ENCODE measurements at regions not wholly inside any gene's neighbourhood (a gene's known extent, or its start where the extent isn't known, plus 50 kb on each side); places are given as distances from the start of the nearest gene placed in this dataset.

- Histone ChIP-seq H3K79me2 (ENCODE audit: insufficient read depth, low read length) (no peaks in the 10 kb centered on the region), H3K4me2 (ENCODE audit: low read length) (no peak overlapping the region), H3K36me3 (ENCODE audit: insufficient read depth, low read length) (no peaks in the 10 kb centered on the region), H3K4me3 (ENCODE audit: low read depth, low read length, poor library complexity, severe bottlenecking) (no peak overlapping the region), H3K9me3 (ENCODE audit: low read length) (no peaks in the 10 kb centered on the region), H3K27me3 (ENCODE audit: insufficient read depth, low read length) (no peaks in the 10 kb centered on the region), H3K27ac (ENCODE audit: low read depth, low read length, poor library complexity, severe bottlenecking) (no peak overlapping the region), H3K9me2 (ENCODE audit: low read depth, low read length) (no peaks in the 10 kb centered on the region), H4K20me1 (ENCODE audit: insufficient read depth, low read length) (no peaks in the 10 kb centered on the region), H3K9ac (ENCODE audit: low read length) (no peak overlapping the region), H3K4me1 (ENCODE audit: insufficient read depth, low read length, severe bottlenecking) (no peaks in the 10 kb centered on the region), H2AFZ (ENCODE audit: low read length) (no peak overlapping the region), H3F3A (ENCODE audit: insufficient read depth, low read length) (no peaks in the 10 kb centered on the region)
- TF ChIP-seq EZH2 (IDR thresholded peaks at IDR 0.05; ENCODE audit: borderline replicate concordance, low read length) = no peak
- no peak for TF ChIP-seq CTCF (IDR thresholded peaks at IDR 0.05; ENCODE audit: low read length)
Measured at GRCh38 chr6:147973806-147974205, 368.8 kb upstream of the SASH1 start.

- H2AFZ ChIP-seq (ENCODE audit: low read length) = no peak overlapping the region
- no peaks in the 10 kb centered on the region for H3K9me2 ChIP-seq (ENCODE audit: low read depth, low read length)
- no peaks in the 10 kb centered on the region for H3K79me2 ChIP-seq (ENCODE audit: insufficient read depth, low read length)
- H3F3A ChIP-seq (ENCODE audit: insufficient read depth, low read length) = no peaks in the 10 kb centered on the region
- no peaks in the 10 kb centered on the region for H3K27me3 ChIP-seq (ENCODE audit: insufficient read depth, low read length)
- no peak overlapping the region for H3K4me2 ChIP-seq (ENCODE audit: low read length)
- H3K9ac ChIP-seq (ENCODE audit: low read length) = no peak overlapping the region
- TF ChIP-seq CTCF (IDR thresholded peaks at IDR 0.05; ENCODE audit: low read length) = no peak
- TF ChIP-seq EZH2 (IDR thresholded peaks at IDR 0.05; ENCODE audit: borderline replicate concordance, low read length) = no peak
- H3K27ac ChIP-seq (ENCODE audit: low read depth, low read length, poor library complexity, severe bottlenecking) = no peak overlapping the region
- no peaks in the 10 kb centered on the region for H3K4me1 ChIP-seq (ENCODE audit: insufficient read depth, low read length, severe bottlenecking)
- H3K9me3 ChIP-seq (ENCODE audit: low read length) = no peaks in the 10 kb centered on the region
- no peak overlapping the region for H3K4me3 ChIP-seq (ENCODE audit: low read depth, low read length, poor library complexity, severe bottlenecking)
- no peaks in the 10 kb centered on the region for H3K36me3 ChIP-seq (ENCODE audit: insufficient read depth, low read length)
- H4K20me1 ChIP-seq (ENCODE audit: insufficient read depth, low read length) = no peaks in the 10 kb centered on the region
Measured at GRCh38 chr6:147974376-147974775, 368.3 kb upstream of the SASH1 start.

- Histone ChIP-seq H2AFZ (ENCODE audit: low read length) (no peak overlapping the region), H3K27me3 (ENCODE audit: insufficient read depth, low read length) (no peaks in the 10 kb centered on the region), H3K4me1 (ENCODE audit: insufficient read depth, low read length, severe bottlenecking) (no peaks in the 10 kb centered on the region), H3K9ac (ENCODE audit: low read length) (no peak overlapping the region), H3K4me2 (ENCODE audit: low read length) (no peak overlapping the region), H3F3A (ENCODE audit: insufficient read depth, low read length) (no peaks in the 10 kb centered on the region), H4K20me1 (ENCODE audit: insufficient read depth, low read length) (no peaks in the 10 kb centered on the region), H3K9me3 (ENCODE audit: low read length) (no peaks in the 10 kb centered on the region), H3K4me3 (ENCODE audit: low read depth, low read length, poor library complexity, severe bottlenecking) (no peak overlapping the region), H3K27ac (ENCODE audit: low read depth, low read length, poor library complexity, severe bottlenecking) (no peak overlapping the region), H3K36me3 (ENCODE audit: insufficient read depth, low read length) (no peaks in the 10 kb centered on the region), H3K79me2 (ENCODE audit: insufficient read depth, low read length) (no peaks in the 10 kb centered on the region), H3K9me2 (ENCODE audit: low read depth, low read length) (no peaks in the 10 kb centered on the region)
- TF ChIP-seq CTCF (IDR thresholded peaks at IDR 0.05; ENCODE audit: low read length) (no peak), EZH2 (IDR thresholded peaks at IDR 0.05; ENCODE audit: borderline replicate concordance, low read length) (no peak)
Measured at GRCh38 chr6:147977851-147978465, 364.7 kb upstream of the SASH1 start.

Measured in OCI-LY1 (cell line).